22Rv1 (cell line): ENCODE measurements at regions not wholly inside any gene's neighbourhood (a gene's known extent, or its start where the extent isn't known, plus 50 kb on each side); places are given as distances from the start of the nearest gene placed in this dataset.
"Not testable (repeated sequence)": the region's sequence is repeated elsewhere in the genome, so short reads cannot be mapped to it uniquely, and the experiment has no call there.

Source experiments
- ZFX ChIP-seq: fragments of 450-650 bp; IDR thresholded peaks from 2 replicates; pipeline ENCODE4 v1.6.1; 2017; ENCODE audit warnings: antibody characterized with exemption, borderline replicate concordance
- TF ChIP-seq, protein P1 (sequence below): fragments of 450-650 bp; IDR thresholded peaks from 2 replicates; pipeline ENCODE4 v1.5.1; 2017; ENCODE audit warnings: mild to moderate bottlenecking

DNA sequence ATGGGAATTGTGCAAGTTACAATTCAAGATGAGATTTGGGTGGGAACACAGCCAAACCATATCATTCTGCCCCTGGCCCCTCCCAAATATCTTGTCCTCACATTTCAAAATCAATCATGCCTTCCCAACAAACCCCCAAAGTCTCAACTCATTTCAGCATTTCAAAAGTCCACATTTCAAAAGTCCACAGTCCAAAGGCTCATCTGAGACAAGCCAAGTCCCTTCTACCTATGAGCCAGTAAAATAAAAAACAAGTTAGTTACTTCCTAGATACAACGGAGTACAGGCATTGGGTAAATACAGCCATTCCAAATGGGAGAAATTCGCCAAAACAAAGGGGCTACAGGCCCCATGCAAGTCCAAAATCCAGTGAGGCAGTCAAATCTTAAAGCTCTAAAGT is 203.3 kb upstream of the FAM47A start:
- TF ChIP-seq, protein P1, sequence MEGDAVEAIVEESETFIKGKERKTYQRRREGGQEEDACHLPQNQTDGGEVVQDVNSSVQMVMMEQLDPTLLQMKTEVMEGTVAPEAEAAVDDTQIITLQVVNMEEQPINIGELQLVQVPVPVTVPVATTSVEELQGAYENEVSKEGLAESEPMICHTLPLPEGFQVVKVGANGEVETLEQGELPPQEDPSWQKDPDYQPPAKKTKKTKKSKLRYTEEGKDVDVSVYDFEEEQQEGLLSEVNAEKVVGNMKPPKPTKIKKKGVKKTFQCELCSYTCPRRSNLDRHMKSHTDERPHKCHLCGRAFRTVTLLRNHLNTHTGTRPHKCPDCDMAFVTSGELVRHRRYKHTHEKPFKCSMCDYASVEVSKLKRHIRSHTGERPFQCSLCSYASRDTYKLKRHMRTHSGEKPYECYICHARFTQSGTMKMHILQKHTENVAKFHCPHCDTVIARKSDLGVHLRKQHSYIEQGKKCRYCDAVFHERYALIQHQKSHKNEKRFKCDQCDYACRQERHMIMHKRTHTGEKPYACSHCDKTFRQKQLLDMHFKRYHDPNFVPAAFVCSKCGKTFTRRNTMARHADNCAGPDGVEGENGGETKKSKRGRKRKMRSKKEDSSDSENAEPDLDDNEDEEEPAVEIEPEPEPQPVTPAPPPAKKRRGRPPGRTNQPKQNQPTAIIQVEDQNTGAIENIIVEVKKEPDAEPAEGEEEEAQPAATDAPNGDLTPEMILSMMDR = not testable (repeated sequence)
- not testable (repeated sequence) for TF ChIP-seq ZFX
